K562 (cell line): ENCODE measurements at regions not wholly inside any gene's neighbourhood (a gene's known extent, or its start where the extent isn't known, plus 50 kb on each side); places are given as distances from the start of the nearest gene placed in this dataset.

ENCODE experiments used
- CTCF ChIP-seq, 3 experiments: IDR thresholded peaks in 2 of 3; conservative IDR thresholded peaks in 1 of 3; 2 replicates each; pipeline ENCODE4 v1.5.1; 2011 to 2012; ENCODE audit warnings: low read length in 3 of 3, mild to moderate bottlenecking in 3 of 3, control low read depth in 2 of 3, improper control_type of control experiment in 1 of 3, inconsistent platforms in 1 of 3, low read depth in 1 of 3, mixed read lengths in 1 of 3, moderate library complexity in 1 of 3; ENCODE audit not compliant: insufficient read depth in 2 of 3
- E2F1 ChIP-seq: sonication (generic); formaldehyde crosslinking; IDR thresholded peaks from 2 replicates; pipeline ENCODE4 v1.8.1; 2023; ENCODE audit warnings: mild to moderate bottlenecking, missing genetic modification reagents, moderate library complexity
- RAD21 ChIP-seq, 2 experiments: fragments of 250-450 bp in 1 of 2; fragments of 450-650 bp in 1 of 2; sonication (Bioruptor Pico) in 1 of 2; formaldehyde crosslinking in 1 of 2; IDR thresholded peaks in 1 of 2; conservative IDR thresholded peaks in 1 of 2; 2 replicates each; pipeline versions ENCODE4 v1.4.0 to v1.8.0; 2020 to 2022; ENCODE audit warnings: mild to moderate bottlenecking in 2 of 2, moderate library complexity in 1 of 2
- RBFOX2 ChIP-seq: fragments of 200-400 bp; formaldehyde crosslinking; IDR thresholded peaks from 2 replicates; pipeline ENCODE4 v1.6.1; 2017; ENCODE audit warnings: low read depth, mild to moderate bottlenecking, low read length, moderate library complexity
- RCOR1 ChIP-seq, 2 experiments: IDR thresholded peaks; 2 replicates each; pipeline ENCODE4 v1.6.1; 2012; ENCODE audit warnings: low read depth in 2 of 2, low read length in 2 of 2, borderline replicate concordance in 1 of 2, improper control_type of control experiment in 1 of 2
- SMC3 ChIP-seq: conservative IDR thresholded peaks from 2 replicates; pipeline ENCODE4 v1.6.1; 2011; ENCODE audit warnings: low read depth, low read length, improper control_type of control experiment; ENCODE audit not compliant: insufficient read depth
- TF ChIP-seq, protein P1 (sequence below): sonication (generic); formaldehyde crosslinking; IDR thresholded peaks from 2 replicates; pipeline ENCODE4 v1.8.0; 2022; ENCODE audit warnings: mild to moderate bottlenecking, missing genetic modification reagents

- TF ChIP-seq E2F1 (no peak), RCOR1 (IDR thresholded peaks at IDR 0.05; ENCODE audit: borderline replicate concordance in 1 of 2, low read depth in 2 of 2, low read length in 2 of 2) (no peak), SMC3 (peak; percentile 43; the same call in 1 of the 2 replicates), RAD21 (CRISPR knock-in tag; conservative IDR thresholded peaks at IDR 0.05 in 1 of 2, IDR thresholded peaks at IDR 0.05 in 1 of 2) (peak; percentile 74 to 91), CTCF (IDR thresholded peaks at IDR 0.05 in 2 of 3, conservative IDR thresholded peaks at IDR 0.05 in 1 of 3; ENCODE audit: insufficient read depth in 2 of 3, low read depth in 1 of 3, low read length in 3 of 3) (peak; percentile 47 to 83 (median 74); a peak in 5 of 6 replicates), RBFOX2 (no peak)
- TF ChIP-seq, protein P1, sequence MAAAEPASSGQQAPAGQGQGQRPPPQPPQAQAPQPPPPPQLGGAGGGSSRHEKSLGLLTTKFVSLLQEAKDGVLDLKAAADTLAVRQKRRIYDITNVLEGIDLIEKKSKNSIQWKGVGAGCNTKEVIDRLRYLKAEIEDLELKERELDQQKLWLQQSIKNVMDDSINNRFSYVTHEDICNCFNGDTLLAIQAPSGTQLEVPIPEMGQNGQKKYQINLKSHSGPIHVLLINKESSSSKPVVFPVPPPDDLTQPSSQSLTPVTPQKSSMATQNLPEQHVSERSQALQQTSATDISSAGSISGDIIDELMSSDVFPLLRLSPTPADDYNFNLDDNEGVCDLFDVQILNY = no peak
Observed at GRCh38 chr3:182618085-182618732, 175.1 kb upstream of the ATP11B start (continued).
